ENCODE measurements at regions not wholly inside any gene's neighbourhood (a gene's known extent, or its start where the extent isn't known, plus 50 kb on each side); places are given as distances from the start of the nearest gene placed in this dataset.

DNA sequence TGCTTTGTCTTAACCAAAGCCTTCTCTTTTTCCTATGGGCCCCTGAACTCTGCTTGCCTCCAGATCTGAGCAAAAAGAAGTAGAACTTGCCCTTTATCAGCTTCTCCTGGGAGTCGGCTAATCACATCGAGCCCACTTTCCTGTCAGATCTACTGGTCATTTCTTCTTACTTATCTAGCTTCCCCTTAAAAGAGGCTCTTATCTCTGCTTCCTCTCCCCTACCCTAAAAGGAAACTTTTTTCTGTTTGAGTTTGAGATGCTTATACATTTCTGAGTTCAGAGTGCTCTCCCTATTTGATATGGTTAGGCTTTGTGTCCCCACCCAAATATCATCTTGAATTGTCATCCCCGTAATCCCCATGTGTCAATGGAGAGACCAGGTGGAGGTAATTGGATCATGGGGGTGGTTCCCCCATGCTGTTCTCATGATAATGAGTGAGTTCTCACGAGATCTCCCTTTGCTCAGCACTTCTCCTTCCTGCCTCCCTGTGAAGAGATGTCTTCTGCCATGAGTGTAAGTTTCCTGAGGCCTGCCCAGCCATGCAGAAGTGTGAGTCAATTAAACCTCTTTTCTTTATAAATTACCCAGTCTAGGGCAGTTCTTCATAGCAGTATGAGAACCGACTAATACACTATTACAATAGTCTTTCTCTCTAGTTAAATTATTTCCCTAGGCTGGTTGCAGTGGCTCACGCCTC, 114.7 kb upstream of the AMN1 start:
- no peak overlapping the region for H3K27ac ChIP-seq (ENCODE audit: low read length)
- H3K27me3 ChIP-seq (ENCODE audit: control insufficient read depth, insufficient read depth): no peaks in the 10 kb centered on the region
- ATAC-seq: no peak
- H3K4me1 ChIP-seq (ENCODE audit: control insufficient read depth, insufficient read depth, low read length): no peaks in the 10 kb centered on the region
- peaks cover 2% of the 10 kb centered on the region for H3K9me3 ChIP-seq (ENCODE audit: control insufficient read depth, low read length)
- WGBS: 60% methylated on average over 6 of the region's 6 CpGs
- intact Hi-C loops (cut with DNase I): no loop called here
- no peak overlapping the region for H3K4me3 ChIP-seq (ENCODE audit: low read length)
- no peak for DNase-seq

DNA sequence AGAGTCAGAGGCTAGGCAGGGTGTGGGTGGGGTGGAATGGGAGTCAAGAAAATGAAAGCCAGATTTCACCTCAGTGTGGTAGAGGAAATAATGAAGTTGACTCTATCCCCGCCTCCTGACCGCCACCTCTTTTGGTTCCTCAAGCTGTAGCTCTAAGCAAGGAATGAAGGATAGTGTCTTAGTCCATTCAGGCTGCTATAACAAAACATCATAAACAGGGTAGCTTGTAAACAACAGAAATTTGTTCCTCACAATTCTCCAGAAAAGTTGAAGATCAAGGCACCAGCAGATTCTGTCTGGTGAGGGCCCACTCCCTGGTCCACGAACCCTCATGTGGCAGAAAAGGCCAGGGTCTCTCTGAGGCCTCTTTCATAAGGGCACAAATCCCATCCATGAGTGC, 109.1 kb upstream of the AMN1 start:
- intact Hi-C loops (cut with DNase I): no loop called here

DNA sequence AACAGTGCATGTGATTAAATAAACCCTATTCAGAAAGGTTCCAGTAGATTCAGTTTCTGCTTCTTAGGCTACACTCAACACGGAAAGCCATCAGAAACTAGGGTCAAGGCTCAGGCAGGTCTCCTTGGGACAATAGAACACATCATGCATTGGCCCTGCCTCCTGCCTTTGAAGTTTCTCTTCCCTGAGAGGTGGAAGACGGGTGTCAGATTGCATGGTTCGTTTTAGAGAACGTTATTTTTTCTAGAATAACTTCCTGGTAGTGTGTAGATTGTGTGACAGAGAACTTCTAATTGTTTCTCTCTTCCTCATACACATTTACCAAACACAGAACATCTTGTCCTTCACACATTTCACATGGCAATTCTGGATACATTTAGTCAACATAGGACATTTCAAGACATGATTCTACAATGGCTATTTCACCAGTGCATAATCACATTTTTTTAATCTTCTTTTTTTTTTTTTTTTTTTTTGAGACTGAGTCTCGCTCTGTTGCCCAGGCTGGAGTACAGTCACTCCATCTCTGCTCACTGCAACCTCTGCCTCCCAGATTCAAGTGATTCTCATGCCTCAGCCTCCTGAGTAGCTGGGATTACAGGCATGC, 106.6 kb upstream of the AMN1 start:
- Histone ChIP-seq H3K9me3 (ENCODE audit: control insufficient read depth, low read length) (peaks cover 2% of the 10 kb centered on the region), H3K27me3 (ENCODE audit: control insufficient read depth, insufficient read depth) (no peaks in the 10 kb centered on the region), H3K27ac (ENCODE audit: low read length) (no peak overlapping the region), H3K4me1 (ENCODE audit: control insufficient read depth, insufficient read depth, low read length) (no peaks in the 10 kb centered on the region), H3K4me3 (ENCODE audit: low read length) (no peak overlapping the region)
- no peak for ATAC-seq
- WGBS: 59% methylated on average over 5 of the region's 5 CpGs
- intact Hi-C loops (cut with DNase I): no loop called here
- no peak for DNase-seq

More for the DNA sequence above, 109.1 kb upstream of the AMN1 start:
- DNase-seq (no peak), ATAC-seq (no peak)
- Histone ChIP-seq H3K4me3 (ENCODE audit: low read length) (no peak overlapping the region), H3K9me3 (ENCODE audit: control insufficient read depth, low read length) (no peaks in the 10 kb centered on the region), H3K27ac (ENCODE audit: low read length) (no peak overlapping the region), H3K27me3 (ENCODE audit: control insufficient read depth, insufficient read depth) (no peaks in the 10 kb centered on the region), H3K4me1 (ENCODE audit: control insufficient read depth, insufficient read depth, low read length) (no peaks in the 10 kb centered on the region)
- WGBS: 94% methylated on average over 3 of the region's 3 CpGs

DNA sequence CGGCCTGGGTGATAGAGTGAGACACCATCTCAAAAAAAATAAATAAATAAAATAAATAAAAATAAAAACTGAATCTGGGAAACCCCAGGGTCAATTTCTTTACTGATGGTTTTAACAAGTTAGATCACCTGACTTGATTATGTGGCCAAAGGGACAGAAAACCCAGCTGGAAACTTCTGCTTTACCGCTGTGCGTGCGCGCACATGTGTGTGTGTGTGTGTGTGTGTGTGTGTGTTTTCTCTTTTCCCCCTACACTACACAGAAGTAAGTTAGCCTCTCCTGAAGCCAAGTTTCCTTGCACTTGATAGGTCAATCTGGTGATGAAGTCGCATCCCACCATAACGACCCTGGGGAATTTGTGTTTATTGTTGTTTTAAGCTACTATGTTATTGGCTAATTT, 105.3 kb upstream of the AMN1 start:
- H3K9me3 ChIP-seq (ENCODE audit: control insufficient read depth, low read length): peaks cover 2% of the 10 kb centered on the region
- ATAC-seq (no peak), DNase-seq (no peak)
- no peak overlapping the region for H3K4me3 ChIP-seq (ENCODE audit: low read length)
- intact Hi-C loops (cut with DNase I): no loop called here
- no peaks in the 10 kb centered on the region for H3K27me3 ChIP-seq (ENCODE audit: control insufficient read depth, insufficient read depth)
- no peaks in the 10 kb centered on the region for H3K4me1 ChIP-seq (ENCODE audit: control insufficient read depth, insufficient read depth, low read length)
- H3K27ac ChIP-seq (ENCODE audit: low read length): no peak overlapping the region
- 88% methylated on average over 7 of the region's 7 CpGs for WGBS

DNA sequence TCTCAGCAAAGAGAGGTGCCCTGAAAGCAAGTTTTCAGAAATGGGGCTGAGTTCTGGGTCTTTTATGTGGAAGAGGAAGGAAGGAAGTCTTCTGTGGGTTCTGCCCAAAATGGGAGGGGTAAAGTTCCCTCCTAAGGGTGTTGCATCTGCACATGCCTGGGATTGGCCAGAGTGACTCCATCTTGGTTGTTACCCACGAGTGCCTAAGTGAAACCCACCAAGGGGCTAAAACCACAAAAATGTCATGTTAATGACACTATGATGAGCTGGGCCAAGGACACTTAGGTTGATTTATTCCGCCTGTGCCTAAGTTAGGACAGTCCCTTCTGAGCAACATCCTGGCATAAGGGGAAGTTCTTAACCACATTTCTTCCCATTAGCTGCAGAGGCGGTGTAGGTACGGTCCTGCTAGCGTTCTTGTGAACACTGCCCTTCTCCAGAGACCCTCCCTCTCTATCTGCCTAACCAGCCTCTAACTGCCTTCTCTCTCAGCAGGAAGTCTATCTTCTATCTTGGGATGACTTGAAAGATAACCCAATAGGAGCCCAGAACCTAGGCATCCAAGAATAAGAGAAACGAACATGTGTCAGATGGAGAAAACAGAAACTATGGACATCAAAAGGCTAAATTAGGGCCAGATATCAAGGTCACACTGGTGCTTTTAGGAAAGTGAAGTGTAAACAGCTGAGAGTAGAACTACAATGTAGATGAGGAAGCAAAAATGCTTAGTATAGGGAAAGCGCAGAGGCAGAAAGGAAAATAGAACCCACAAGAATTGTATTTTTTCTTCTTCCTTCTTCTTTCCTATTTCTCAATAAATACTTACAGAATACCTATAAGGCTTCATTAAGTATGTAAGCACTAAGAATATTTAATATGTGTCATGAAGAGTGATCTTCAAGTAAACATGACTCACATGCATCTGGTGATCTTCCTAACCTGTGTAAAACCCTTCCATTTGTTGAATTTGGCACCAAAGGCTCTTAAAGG, 104.2 kb upstream of the AMN1 start:
- ATAC-seq (peak; percentile 45 to 51), DNase-seq (no peak)
- H3K27ac ChIP-seq (ENCODE audit: low read length): no peak overlapping the region
- peaks cover 2% of the 10 kb centered on the region for H3K9me3 ChIP-seq (ENCODE audit: control insufficient read depth, low read length)
- intact Hi-C loops (cut with DNase I): no loop called here
- no peaks in the 10 kb centered on the region for H3K27me3 ChIP-seq (ENCODE audit: control insufficient read depth, insufficient read depth)
- H3K4me1 ChIP-seq (ENCODE audit: control insufficient read depth, insufficient read depth, low read length): no peaks in the 10 kb centered on the region
- 78% methylated on average over 7 of the region's 7 CpGs for WGBS
- no peak overlapping the region for H3K4me3 ChIP-seq (ENCODE audit: low read length)

DNA sequence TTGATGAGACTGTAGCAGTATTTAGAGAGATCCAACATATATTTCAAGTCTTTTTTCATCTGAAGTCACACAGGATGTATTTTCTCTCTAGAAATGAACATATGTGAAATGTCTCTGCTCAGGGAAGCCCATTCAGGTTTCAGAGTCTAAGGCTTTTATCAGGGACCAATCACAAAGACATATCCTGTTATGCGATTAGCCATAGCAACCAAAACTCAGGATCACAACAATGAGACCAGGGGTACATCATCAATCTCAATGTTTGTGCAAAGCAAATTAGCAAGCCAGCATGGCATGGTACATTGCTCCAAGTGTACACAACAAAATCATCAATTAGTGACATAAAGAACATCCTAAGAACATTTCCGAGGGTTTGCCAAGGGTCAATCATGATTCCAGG, 99.2 kb upstream of the AMN1 start:
- H3K4me1 ChIP-seq (ENCODE audit: control insufficient read depth, insufficient read depth, low read length): no peaks in the 10 kb centered on the region
- intact Hi-C loops (cut with DNase I): no loop called here

DNA sequence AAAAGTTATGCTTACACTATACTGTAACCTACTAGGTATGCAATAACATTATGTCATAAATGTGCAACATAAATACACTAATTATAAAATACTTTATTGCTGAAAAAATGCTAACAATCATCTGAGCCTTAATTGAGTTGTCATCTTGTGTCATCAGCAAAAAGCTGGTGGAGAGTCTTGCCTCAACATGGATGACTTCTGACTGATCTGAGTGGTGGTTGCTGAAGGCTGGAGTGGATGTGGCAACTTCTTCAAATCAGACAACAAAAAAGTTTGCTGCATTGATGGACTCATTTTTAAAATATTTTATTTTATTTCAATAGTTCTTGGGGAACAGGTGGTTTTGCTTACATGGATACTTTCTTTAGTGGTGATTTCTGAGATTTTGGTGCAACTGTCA, 93.9 kb upstream of the AMN1 start:
- intact Hi-C loops (cut with DNase I): no loop called here
- no peak for ATAC-seq
- H3K4me3 ChIP-seq (ENCODE audit: low read length): no peak overlapping the region
- no peaks in the 10 kb centered on the region for H3K27me3 ChIP-seq (ENCODE audit: control insufficient read depth, insufficient read depth)
- no peaks in the 10 kb centered on the region for H3K9me3 ChIP-seq (ENCODE audit: control insufficient read depth, low read length)
- DNase-seq: no peak
- no peaks in the 10 kb centered on the region for H3K4me1 ChIP-seq (ENCODE audit: control insufficient read depth, insufficient read depth, low read length)
- H3K27ac ChIP-seq (ENCODE audit: low read length): no peak overlapping the region

More for the DNA sequence above, 99.2 kb upstream of the AMN1 start:
- H3K27me3 ChIP-seq (ENCODE audit: control insufficient read depth, insufficient read depth): no peaks in the 10 kb centered on the region
- ATAC-seq (no peak), DNase-seq (no peak)
- H3K4me3 ChIP-seq (ENCODE audit: low read length): no peak overlapping the region
- 77% methylated on average over 2 of the region's 2 CpGs for whole genome bisulfite sequencing
- peaks cover 2% of the 10 kb centered on the region for H3K9me3 ChIP-seq (ENCODE audit: control insufficient read depth, low read length)
- H3K27ac ChIP-seq (ENCODE audit: low read length): no peak overlapping the region

DNA sequence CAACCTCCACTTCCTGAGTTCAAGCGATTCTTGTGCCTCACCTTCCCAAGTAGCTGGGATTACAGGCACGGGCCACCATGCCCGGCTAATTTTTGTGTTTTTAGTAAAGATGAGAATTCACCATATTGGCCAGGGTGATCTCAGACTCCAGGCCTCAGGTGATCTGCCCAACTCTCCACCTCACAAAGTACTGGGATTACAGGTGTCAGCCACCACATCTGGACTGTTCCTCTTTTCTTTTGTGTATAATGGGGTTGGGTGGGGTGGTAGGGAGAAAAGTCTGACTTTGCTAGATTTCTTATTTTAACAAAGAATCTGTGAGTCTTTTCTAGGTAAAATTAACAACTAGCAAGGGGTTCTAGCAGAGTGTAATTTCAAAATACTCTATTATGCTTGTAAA, 92.7 kb upstream of the AMN1 start:
- Histone ChIP-seq H3K27ac (ENCODE audit: low read length) (no peak overlapping the region), H3K4me1 (ENCODE audit: control insufficient read depth, insufficient read depth, low read length) (no peaks in the 10 kb centered on the region), H3K4me3 (ENCODE audit: low read length) (no peak overlapping the region), H3K27me3 (ENCODE audit: control insufficient read depth, insufficient read depth) (no peaks in the 10 kb centered on the region), H3K9me3 (ENCODE audit: control insufficient read depth, low read length) (no peaks in the 10 kb centered on the region)
- WGBS: 97% methylated on average over 3 of the region's 3 CpGs
- no peak for ATAC-seq
- intact Hi-C loops (cut with DNase I): no loop called here
- no peak for DNase-seq

DNA sequence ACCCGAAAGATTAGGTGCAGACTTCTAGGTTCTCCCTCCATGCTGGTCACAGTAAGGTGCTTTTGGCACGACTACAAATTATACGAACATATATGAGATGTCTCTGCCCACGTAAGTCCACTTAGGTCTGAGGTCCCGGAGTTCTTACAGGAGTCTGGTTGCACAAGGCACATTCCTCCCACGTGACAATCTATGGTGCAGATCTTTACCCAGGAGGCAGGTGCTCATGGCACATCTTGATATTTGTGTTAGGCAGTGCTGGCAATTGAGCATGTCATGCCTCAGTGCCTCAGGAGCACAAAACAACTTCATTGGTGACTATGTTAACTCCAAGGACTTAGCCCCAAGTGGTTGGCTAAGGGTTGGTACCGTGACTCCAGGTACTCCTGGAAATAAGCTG, 92.0 kb upstream of the AMN1 start:
- no peak for ATAC-seq
- intact Hi-C loops (cut with DNase I): no loop called here

DNA sequence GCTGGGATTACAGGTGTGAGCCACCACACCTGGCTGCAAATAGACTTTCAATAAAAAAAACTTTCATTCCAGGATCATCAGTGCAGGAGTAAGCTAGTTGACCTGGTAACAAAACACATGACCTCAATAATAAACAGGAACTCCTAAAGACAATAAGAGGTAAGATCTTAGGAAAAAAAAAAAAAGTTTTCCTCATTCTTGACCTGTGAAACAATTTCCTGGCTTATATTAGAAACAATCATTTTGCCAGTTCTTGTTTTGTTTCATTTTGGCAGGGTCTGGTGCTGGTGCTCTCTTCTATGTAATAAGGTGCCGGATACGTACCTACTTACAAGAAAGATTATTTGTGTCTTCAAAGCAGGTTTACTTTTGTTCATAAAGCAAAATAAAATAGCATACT, 90.6 kb upstream of the AMN1 start:
- WGBS: 67% methylated on average over 2 of the region's 2 CpGs
- peak in 1 of 2 donors; percentile 45 for ATAC-seq
- H3K27me3 ChIP-seq (ENCODE audit: control insufficient read depth, insufficient read depth): no peaks in the 10 kb centered on the region
- no peaks in the 10 kb centered on the region for H3K4me1 ChIP-seq (ENCODE audit: control insufficient read depth, insufficient read depth, low read length)
- H3K27ac ChIP-seq (ENCODE audit: low read length): no peak overlapping the region
- DNase-seq: no peak
- no peak overlapping the region for H3K4me3 ChIP-seq (ENCODE audit: low read length)
- H3K9me3 ChIP-seq (ENCODE audit: control insufficient read depth, low read length): no peaks in the 10 kb centered on the region
- intact Hi-C loops (cut with DNase I): no loop called here

More for the DNA sequence above, 92.0 kb upstream of the AMN1 start:
- Histone ChIP-seq H3K9me3 (ENCODE audit: control insufficient read depth, low read length) (no peaks in the 10 kb centered on the region), H3K4me1 (ENCODE audit: control insufficient read depth, insufficient read depth, low read length) (no peaks in the 10 kb centered on the region), H3K27ac (ENCODE audit: low read length) (no peak overlapping the region), H3K4me3 (ENCODE audit: low read length) (no peak overlapping the region), H3K27me3 (ENCODE audit: control insufficient read depth, insufficient read depth) (no peaks in the 10 kb centered on the region)
- no peak for DNase-seq
- 92% methylated on average over 7 of the region's 7 CpGs for WGBS

DNA sequence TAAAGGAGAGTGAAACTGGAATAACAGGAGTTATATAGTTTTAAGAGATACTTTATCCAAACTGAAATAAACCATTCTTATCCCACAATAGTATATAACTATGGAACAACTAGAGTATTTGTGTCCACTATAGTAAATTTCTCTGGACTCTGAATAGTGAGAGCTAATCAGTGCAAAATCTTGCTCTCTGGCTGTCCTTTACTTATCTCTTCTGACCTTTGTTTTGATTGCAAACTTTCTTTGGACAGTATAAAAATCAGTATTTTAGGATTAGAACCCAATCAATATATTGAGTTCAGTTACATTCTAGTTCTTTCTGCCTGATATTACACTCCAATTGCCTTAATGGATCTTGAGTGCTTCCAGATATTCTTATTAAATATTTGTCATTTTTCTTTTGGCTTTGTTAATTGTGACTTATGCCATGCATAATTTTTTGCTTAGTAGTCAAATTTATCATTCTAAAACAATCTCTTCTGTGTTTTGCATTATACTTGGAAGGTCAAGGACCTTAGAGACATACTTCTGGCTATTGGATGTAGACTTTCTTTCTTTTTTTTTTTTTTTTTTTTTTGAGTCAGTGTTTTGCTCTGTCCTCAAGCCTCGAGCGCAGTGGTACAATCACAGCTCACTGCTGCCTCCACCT, 89.9 kb upstream of the AMN1 start:
- Histone ChIP-seq H3K4me3 (ENCODE audit: low read length) (no peak overlapping the region), H3K4me1 (ENCODE audit: control insufficient read depth, insufficient read depth, low read length) (no peaks in the 10 kb centered on the region), H3K27me3 (ENCODE audit: control insufficient read depth, insufficient read depth) (no peaks in the 10 kb centered on the region), H3K27ac (ENCODE audit: low read length) (peak overlapping the region; percentile 27), H3K9me3 (ENCODE audit: control insufficient read depth, low read length) (no peaks in the 10 kb centered on the region)
- DNase-seq (no peak), ATAC-seq (no peak)
- WGBS: 31% methylated on average over 2 of the region's 2 CpGs
- intact Hi-C loops (cut with DNase I): no loop called here

Measured in right cardiac atrium (tissue), 5 donors.